ENCODE measurements at regions not wholly inside any gene's neighbourhood (a gene's known extent, or its start where the extent isn't known, plus 50 kb on each side); places are given as distances from the start of the nearest gene placed in this dataset.

- no peak for TF ChIP-seq POLR2AphosphoS5 (IDR thresholded peaks at IDR 0.05)
- TF ChIP-seq CTCF (IDR thresholded peaks at IDR 0.05) = no peak
These were observed 406.6 kb upstream of the PPP2R3A start for GRCh38 chr3:135558906-135559305.
